PFSK-1 (cell line): ENCODE measurements at regions not wholly inside any gene's neighbourhood (a gene's known extent, or its start where the extent isn't known, plus 50 kb on each side); places are given as distances from the start of the nearest gene placed in this dataset.

ENCODE experiments used
- FOXP2 ChIP-seq: optimal IDR thresholded peaks from 2 replicates; pipeline ENCODE3; 2011; ENCODE audit warnings: borderline replicate concordance, control low read depth, inconsistent platforms; ENCODE audit not compliant: insufficient read depth; ENCODE audit errors: extremely low read length, extremely low read depth
- POLR2AphosphoS5 ChIP-seq: IDR thresholded peaks from 2 replicates; pipeline ENCODE4 v1.6.1; 2012; ENCODE audit warnings: low read depth, mild to moderate bottlenecking, control low read depth, low read length, moderate library complexity
- SIN3A ChIP-seq: IDR thresholded peaks from 2 replicates; pipeline ENCODE4 v1.6.1; 2012; ENCODE audit warnings: mild to moderate bottlenecking, low read length, moderate library complexity, borderline replicate concordance; ENCODE audit not compliant: insufficient read depth
- TAF1 ChIP-seq: IDR thresholded peaks from 2 replicates; pipeline ENCODE4 v1.6.1; 2012; ENCODE audit warnings: low read length, control low read depth, borderline replicate concordance; ENCODE audit not compliant: insufficient read depth
- TF ChIP-seq, protein P1 (sequence below), 2 experiments: IDR thresholded peaks; 2 replicates each; pipeline versions ENCODE4 v1.6.1 to v1.8.0; 2011 to 2012; ENCODE audit warnings: low read depth in 2 of 2, low read length in 2 of 2, control low read depth in 1 of 2, inconsistent platforms in 1 of 2, mild to moderate bottlenecking in 1 of 2, moderate library complexity in 1 of 2; ENCODE audit not compliant: insufficient read depth in 1 of 2

DNA sequence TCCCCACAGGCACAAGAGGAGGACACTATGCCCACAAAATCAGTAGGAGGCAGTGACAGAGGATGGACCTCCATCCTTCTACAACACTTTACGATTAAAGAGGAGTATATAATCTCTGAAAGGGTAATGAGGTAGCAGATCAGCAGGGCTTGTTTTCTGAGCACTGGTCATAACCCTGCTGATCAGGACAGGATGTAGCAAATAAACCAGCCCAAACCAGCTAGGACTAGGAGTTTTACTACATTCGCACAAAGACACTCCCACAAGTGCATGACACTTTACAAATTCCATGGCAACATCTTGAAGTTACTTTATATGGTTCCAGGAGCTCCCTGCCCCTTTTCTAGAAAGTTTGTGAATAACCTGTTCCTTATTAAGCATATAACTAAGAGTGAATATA lies 73.3 kb upstream of the CHD6 start:
- TF ChIP-seq, protein P1, sequence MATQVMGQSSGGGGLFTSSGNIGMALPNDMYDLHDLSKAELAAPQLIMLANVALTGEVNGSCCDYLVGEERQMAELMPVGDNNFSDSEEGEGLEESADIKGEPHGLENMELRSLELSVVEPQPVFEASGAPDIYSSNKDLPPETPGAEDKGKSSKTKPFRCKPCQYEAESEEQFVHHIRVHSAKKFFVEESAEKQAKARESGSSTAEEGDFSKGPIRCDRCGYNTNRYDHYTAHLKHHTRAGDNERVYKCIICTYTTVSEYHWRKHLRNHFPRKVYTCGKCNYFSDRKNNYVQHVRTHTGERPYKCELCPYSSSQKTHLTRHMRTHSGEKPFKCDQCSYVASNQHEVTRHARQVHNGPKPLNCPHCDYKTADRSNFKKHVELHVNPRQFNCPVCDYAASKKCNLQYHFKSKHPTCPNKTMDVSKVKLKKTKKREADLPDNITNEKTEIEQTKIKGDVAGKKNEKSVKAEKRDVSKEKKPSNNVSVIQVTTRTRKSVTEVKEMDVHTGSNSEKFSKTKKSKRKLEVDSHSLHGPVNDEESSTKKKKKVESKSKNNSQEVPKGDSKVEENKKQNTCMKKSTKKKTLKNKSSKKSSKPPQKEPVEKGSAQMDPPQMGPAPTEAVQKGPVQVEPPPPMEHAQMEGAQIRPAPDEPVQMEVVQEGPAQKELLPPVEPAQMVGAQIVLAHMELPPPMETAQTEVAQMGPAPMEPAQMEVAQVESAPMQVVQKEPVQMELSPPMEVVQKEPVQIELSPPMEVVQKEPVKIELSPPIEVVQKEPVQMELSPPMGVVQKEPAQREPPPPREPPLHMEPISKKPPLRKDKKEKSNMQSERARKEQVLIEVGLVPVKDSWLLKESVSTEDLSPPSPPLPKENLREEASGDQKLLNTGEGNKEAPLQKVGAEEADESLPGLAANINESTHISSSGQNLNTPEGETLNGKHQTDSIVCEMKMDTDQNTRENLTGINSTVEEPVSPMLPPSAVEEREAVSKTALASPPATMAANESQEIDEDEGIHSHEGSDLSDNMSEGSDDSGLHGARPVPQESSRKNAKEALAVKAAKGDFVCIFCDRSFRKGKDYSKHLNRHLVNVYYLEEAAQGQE (IDR thresholded peaks at IDR 0.05; ENCODE audit: insufficient read depth in 1 of 2, low read depth in 2 of 2, low read length in 2 of 2), result no peak
- TF ChIP-seq TAF1, result no peak
- no peak for TF ChIP-seq FOXP2
- no peak for TF ChIP-seq POLR2AphosphoS5
- TF ChIP-seq SIN3A, result no peak

GRCh38 chr20:41690702-41691101 lies 72.5 kb upstream of the CHD6 start:
- TF ChIP-seq, protein P1 (IDR thresholded peaks at IDR 0.05; ENCODE audit: insufficient read depth in 1 of 2, low read depth in 2 of 2, low read length in 2 of 2), result no peak
- TF ChIP-seq TAF1 (no peak), POLR2AphosphoS5 (no peak), SIN3A (no peak), FOXP2 (no peak)

DNA sequence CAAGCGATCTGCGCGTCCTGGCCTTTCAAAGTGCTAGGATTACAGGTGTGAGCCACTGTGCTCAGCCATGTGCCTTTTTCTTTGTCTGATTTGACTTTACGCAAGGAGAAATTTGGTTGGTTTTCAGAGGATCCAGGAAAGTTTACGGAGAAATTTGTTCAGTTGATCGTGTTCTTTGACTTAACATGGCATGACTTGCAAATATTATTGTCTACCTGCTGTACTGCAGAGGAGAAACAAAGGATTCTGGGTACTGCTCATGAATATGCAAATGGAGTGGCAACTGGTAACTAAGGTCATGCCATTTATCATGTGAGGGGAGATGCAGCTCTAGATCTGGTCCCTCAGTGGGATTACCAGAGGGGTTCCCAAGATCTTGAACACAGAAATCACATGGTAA lies 68.8 kb upstream of the CHD6 start:
- TF ChIP-seq, protein P1 (IDR thresholded peaks at IDR 0.05; ENCODE audit: insufficient read depth in 1 of 2, low read depth in 2 of 2, low read length in 2 of 2), result no peak
- TF ChIP-seq TAF1 (no peak), SIN3A (no peak), FOXP2 (no peak), POLR2AphosphoS5 (no peak)

DNA sequence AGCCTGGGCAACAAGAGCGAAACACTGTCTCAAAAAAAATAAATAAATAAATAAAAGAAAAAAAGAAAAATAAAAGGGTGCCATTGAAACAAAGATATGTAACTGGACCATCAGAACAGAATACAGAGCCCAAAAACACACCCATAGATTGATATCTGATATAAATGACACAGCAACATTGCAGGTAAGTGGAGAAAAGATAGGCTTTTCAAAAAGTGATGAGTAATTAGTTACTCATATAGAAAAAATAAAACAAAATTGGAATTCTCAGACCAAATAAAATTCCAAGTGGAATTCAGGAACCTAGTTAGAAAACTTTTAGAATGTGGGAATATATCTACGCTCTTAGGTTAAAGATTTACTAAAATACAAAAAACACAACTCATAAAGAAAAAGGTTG lies 60.6 kb upstream of the CHD6 start:
- TF ChIP-seq SIN3A (no peak), POLR2AphosphoS5 (no peak), TAF1 (no peak), FOXP2 (no peak)
- TF ChIP-seq, protein P1 (IDR thresholded peaks at IDR 0.05; ENCODE audit: insufficient read depth in 1 of 2, low read depth in 2 of 2, low read length in 2 of 2), result no peak

DNA sequence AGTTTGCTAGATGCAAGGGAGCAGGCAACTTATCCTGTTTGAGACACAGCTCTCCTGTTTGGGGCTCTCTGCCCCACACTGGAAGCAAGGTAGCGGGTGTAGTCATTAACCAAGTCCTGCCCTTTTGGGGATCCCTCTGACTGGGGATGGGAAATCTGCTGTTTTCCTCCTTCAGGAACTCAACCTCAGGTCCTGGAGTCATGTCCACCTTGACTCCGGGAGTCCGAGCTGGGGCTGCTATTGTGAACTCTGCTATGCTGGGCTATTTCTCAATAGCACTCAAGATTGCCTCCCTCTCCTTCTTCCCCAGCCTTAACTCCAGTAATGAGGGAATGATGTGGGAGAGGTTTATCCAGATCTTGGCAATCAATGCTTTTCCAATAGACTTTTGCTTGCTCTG lies 54.1 kb upstream of the CHD6 start:
- no peak for TF ChIP-seq FOXP2
- no peak for TF ChIP-seq POLR2AphosphoS5
- no peak for TF ChIP-seq SIN3A
- TF ChIP-seq TAF1, result no peak
- TF ChIP-seq, protein P1 (IDR thresholded peaks at IDR 0.05; ENCODE audit: insufficient read depth in 1 of 2, low read depth in 2 of 2, low read length in 2 of 2), result no peak
